GM18520 (cell line): ENCODE measurements at regions not wholly inside any gene's neighbourhood (a gene's known extent, or its start where the extent isn't known, plus 50 kb on each side); places are given as distances from the start of the nearest gene placed in this dataset.
A peak's percentile ranks its signal among the peaks of the same experiment; 100 is the strongest.
"Not testable (repeated sequence)": the region's sequence is repeated elsewhere in the genome, so short reads cannot be mapped to it uniquely, and the experiment has no call there.

Experiments used
- ATAC-seq: cut with Tn5 transposase; IDR thresholded peaks from one replicate; pipeline ENCODE4 v1.9.1; 2021; ENCODE audit not compliant: unreplicated experiment

GRCh38 chr4:162761965-162762364 is 404.7 kb downstream of the NAF1 start:
- ATAC-seq: no peak

GRCh38 chr4:162740228-162740627 is 426.5 kb downstream of the NAF1 start:
- ATAC-seq: not testable (repeated sequence)

GRCh38 chr4:162739596-162739995 is 427.1 kb downstream of the NAF1 start:
- not testable (repeated sequence) for ATAC-seq

- no peak for ATAC-seq
Observed at GRCh38 chr4:162732876-162733275, 433.8 kb downstream of the NAF1 start.

GRCh38 chr4:162727766-162728165 is 438.9 kb downstream of the NAF1 start:
- ATAC-seq: no peak

- no peak for ATAC-seq
Observed at GRCh38 chr4:162727232-162727631, 439.5 kb downstream of the NAF1 start.

GRCh38 chr4:162715401-162715800 is 451.3 kb downstream of the NAF1 start:
- ATAC-seq: no peak

- ATAC-seq: peak; percentile 50
Observed at GRCh38 chr4:162707962-162708361, 458.7 kb downstream of the NAF1 start.

GRCh38 chr4:162706632-162707031 is 460.1 kb downstream of the NAF1 start:
- ATAC-seq: no peak

GRCh38 chr4:162706051-162706450 is 460.6 kb downstream of the NAF1 start:
- ATAC-seq: no peak

GRCh38 chr4:162705130-162705803 is 461.4 kb downstream of the NAF1 start:
- no peak for ATAC-seq

- peak; percentile 75 for ATAC-seq
Observed at GRCh38 chr4:162700815-162701361, 465.8 kb downstream of the NAF1 start.

GRCh38 chr4:162700358-162700757 is 466.3 kb downstream of the NAF1 start:
- no peak for ATAC-seq

GRCh38 chr4:162699629-162700028 is 467.1 kb downstream of the NAF1 start:
- no peak for ATAC-seq

GRCh38 chr4:162685410-162685809 is 481.3 kb downstream of the NAF1 start:
- ATAC-seq: no peak

GRCh38 chr4:162684998-162685397 is 481.7 kb downstream of the NAF1 start:
- ATAC-seq: no peak

GRCh38 chr4:162684371-162684700 is 482.4 kb downstream of the NAF1 start:
- ATAC-seq: no peak

GRCh38 chr4:162683659-162684370 is 482.9 kb downstream of the NAF1 start:
- peak; percentile 93 for ATAC-seq

GRCh38 chr4:162682651-162683050 is 484.0 kb downstream of the NAF1 start:
- no peak for ATAC-seq

- no peak for ATAC-seq
Observed at GRCh38 chr4:162681212-162681611, 485.5 kb downstream of the NAF1 start.

- ATAC-seq: no peak
Observed at GRCh38 chr4:162675661-162676060, 491.0 kb downstream of the NAF1 start.

GRCh38 chr4:162661913-162662312 is 498.1 kb upstream of the FSTL5 start:
- ATAC-seq: peak; percentile 77
